ENCODE measurements at regions not wholly inside any gene's neighbourhood (a gene's known extent, or its start where the extent isn't known, plus 50 kb on each side); places are given as distances from the start of the nearest gene placed in this dataset.
"Not testable (repeated sequence)": the region's sequence is repeated elsewhere in the genome, so short reads cannot be mapped to it uniquely, and the experiment has no call there.

GRCh38 chr15:95770196-95770595 lies 560.3 kb upstream of the NR2F2 start:
- Histone ChIP-seq H3K4me1 (ENCODE audit: control insufficient read depth, low read length) (no peaks in the 10 kb centered on the region), H3K79me2 (ENCODE audit: control insufficient read depth, low read length) (no peaks in the 10 kb centered on the region), H4K20me1 (ENCODE audit: control insufficient read depth, insufficient read depth, low read depth, low read length) (no peaks in the 10 kb centered on the region), H3F3A (ENCODE audit: control insufficient read depth, insufficient read depth) (no peaks in the 10 kb centered on the region), H3K4me3 (ENCODE audit: low read length) (no peak overlapping the region), H3K36me3 (ENCODE audit: control insufficient read depth, low read length) (no peaks in the 10 kb centered on the region), H3K9me2 (replicated peaks; ENCODE audit: control insufficient read depth, low read length) (no peaks in the 10 kb centered on the region), H3K4me2 (ENCODE audit: low read length) (no peak overlapping the region), H3K27me3 (ENCODE audit: control insufficient read depth, low read length) (no peaks in the 10 kb centered on the region), H3K27ac (ENCODE audit: low read depth, low read length) (no peak overlapping the region), H3K9me3 (ENCODE audit: control insufficient read depth, insufficient read depth, low read length) (no peaks in the 10 kb centered on the region)
- TF ChIP-seq EZH2phosphoT487 (IDR thresholded peaks at IDR 0.05; ENCODE audit: borderline replicate concordance, low read length) = no peak
- no peak for TF ChIP-seq CTCF (IDR thresholded peaks at IDR 0.05; ENCODE audit: low read depth, low read length, poor library complexity, severe bottlenecking)

GRCh38 chr15:95772982-95773381 lies 557.5 kb upstream of the NR2F2 start:
- no peaks in the 10 kb centered on the region for H3K36me3 ChIP-seq (ENCODE audit: control insufficient read depth, low read length)
- H4K20me1 ChIP-seq (ENCODE audit: control insufficient read depth, insufficient read depth, low read depth, low read length) = no peaks in the 10 kb centered on the region
- H3K9me3 ChIP-seq (ENCODE audit: control insufficient read depth, insufficient read depth, low read length) = no peaks in the 10 kb centered on the region
- no peaks in the 10 kb centered on the region for H3K9me2 ChIP-seq (replicated peaks; ENCODE audit: control insufficient read depth, low read length)
- no peak overlapping the region for H3K27ac ChIP-seq (ENCODE audit: low read depth, low read length)
- H3K4me1 ChIP-seq (ENCODE audit: control insufficient read depth, low read length) = no peaks in the 10 kb centered on the region
- H3K79me2 ChIP-seq (ENCODE audit: control insufficient read depth, low read length) = no peaks in the 10 kb centered on the region
- no peak overlapping the region for H3K4me2 ChIP-seq (ENCODE audit: low read length)
- no peaks in the 10 kb centered on the region for H3F3A ChIP-seq (ENCODE audit: control insufficient read depth, insufficient read depth)
- no peaks in the 10 kb centered on the region for H3K27me3 ChIP-seq (ENCODE audit: control insufficient read depth, low read length)
- TF ChIP-seq CTCF (IDR thresholded peaks at IDR 0.05; ENCODE audit: low read depth, low read length, poor library complexity, severe bottlenecking) = no peak
- TF ChIP-seq EZH2phosphoT487 (IDR thresholded peaks at IDR 0.05; ENCODE audit: borderline replicate concordance, low read length) = no peak
- no peak overlapping the region for H3K4me3 ChIP-seq (ENCODE audit: low read length)

- Histone ChIP-seq H3K27ac (ENCODE audit: low read depth, low read length) (no peak overlapping the region), H3K9me3 (ENCODE audit: control insufficient read depth, insufficient read depth, low read length) (peaks cover 9% of the 10 kb centered on the region; the same call in 1 of the 2 replicates), H3K4me1 (ENCODE audit: control insufficient read depth, low read length) (no peaks in the 10 kb centered on the region), H3K9me2 (replicated peaks; ENCODE audit: control insufficient read depth, low read length) (no peaks in the 10 kb centered on the region), H3K79me2 (ENCODE audit: control insufficient read depth, low read length) (no peaks in the 10 kb centered on the region), H3K36me3 (ENCODE audit: control insufficient read depth, low read length) (no peaks in the 10 kb centered on the region), H3K4me3 (ENCODE audit: low read length) (no peak overlapping the region), H4K20me1 (ENCODE audit: control insufficient read depth, insufficient read depth, low read depth, low read length) (no peaks in the 10 kb centered on the region), H3K27me3 (ENCODE audit: control insufficient read depth, low read length) (no peaks in the 10 kb centered on the region), H3K4me2 (ENCODE audit: low read length) (no peak overlapping the region), H3F3A (ENCODE audit: control insufficient read depth, insufficient read depth) (no peaks in the 10 kb centered on the region)
- TF ChIP-seq CTCF (IDR thresholded peaks at IDR 0.05; ENCODE audit: low read depth, low read length, poor library complexity, severe bottlenecking) (no peak), EZH2phosphoT487 (IDR thresholded peaks at IDR 0.05; ENCODE audit: borderline replicate concordance, low read length) (no peak)
Observed at GRCh38 chr15:95784508-95784907, 546.0 kb upstream of the NR2F2 start.

GRCh38 chr15:95785276-95785675 lies 545.2 kb upstream of the NR2F2 start:
- H3K79me2 ChIP-seq (ENCODE audit: control insufficient read depth, low read length); H3K4me1 ChIP-seq (ENCODE audit: control insufficient read depth, low read length); H3K9me2 ChIP-seq (replicated peaks; ENCODE audit: control insufficient read depth, low read length); H3K36me3 ChIP-seq (ENCODE audit: control insufficient read depth, low read length); H3K27ac ChIP-seq (ENCODE audit: low read depth, low read length); H3K9me3 ChIP-seq (ENCODE audit: control insufficient read depth, insufficient read depth, low read length); H3F3A ChIP-seq (ENCODE audit: control insufficient read depth, insufficient read depth); H3K4me2 ChIP-seq (ENCODE audit: low read length); H3K27me3 ChIP-seq (ENCODE audit: control insufficient read depth, low read length); H4K20me1 ChIP-seq (ENCODE audit: control insufficient read depth, insufficient read depth, low read depth, low read length); H3K4me3 ChIP-seq (ENCODE audit: low read length): not testable (repeated sequence)

All from DOHH2 (cell line).